Stomach (tissue), 4 donors: ENCODE measurements at regions not wholly inside any gene's neighbourhood (a gene's known extent, or its start where the extent isn't known, plus 50 kb on each side); places are given as distances from the start of the nearest gene placed in this dataset.

Experiments used
- POLR2A ChIP-seq, 4 donors: fragments of 450-650 bp; IDR thresholded peaks; one replicate each; pipeline ENCODE4 v1.6.1; 2016; ENCODE audit warnings: antibody characterized with exemption in 4 of 4, control low read depth in 2 of 4, mild to moderate bottlenecking in 1 of 4, moderate library complexity in 1 of 4
- POLR2AphosphoS5 ChIP-seq, 3 donors: sonication (generic); formaldehyde crosslinking; IDR thresholded peaks; one replicate each; pipeline ENCODE4 v1.6.1; 2016; ENCODE audit warnings: antibody characterized with exemption in 3 of 3
- TF ChIP-seq, protein P1 (sequence below), 7 experiments: fragments of 450-650 bp in 4 of 7; fragments of 200-600 bp in 3 of 7; sonication (generic) in 3 of 7; IDR thresholded peaks; one replicate each; pipeline ENCODE4 v1.5.1; 2016 to 2019; ENCODE audit warnings: antibody characterized with exemption in 7 of 7, control low read depth in 2 of 7, mild to moderate bottlenecking in 1 of 7

DNA sequence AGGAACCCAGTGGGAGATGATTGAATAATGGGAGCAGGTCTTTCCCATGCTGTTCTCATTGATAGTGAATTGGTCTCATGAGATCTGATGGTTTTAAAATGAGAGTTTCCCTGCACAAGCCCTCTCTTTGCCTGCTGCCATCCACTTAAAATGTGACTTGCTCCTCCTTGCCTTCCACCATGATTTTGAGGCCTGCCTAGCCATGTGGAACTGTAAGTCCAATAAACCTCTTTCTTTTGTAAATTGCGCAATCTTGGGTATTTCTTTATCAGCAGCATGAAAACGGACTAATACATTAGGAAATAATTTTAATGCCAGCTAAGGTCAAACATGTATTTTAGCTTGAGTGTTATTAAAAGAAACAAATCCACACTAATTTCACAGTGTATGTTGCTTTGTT, 517.6 kb upstream of the ALCAM start:
- TF ChIP-seq POLR2AphosphoS5 (IDR thresholded peaks at IDR 0.05) = no peak
- TF ChIP-seq, protein P1, sequence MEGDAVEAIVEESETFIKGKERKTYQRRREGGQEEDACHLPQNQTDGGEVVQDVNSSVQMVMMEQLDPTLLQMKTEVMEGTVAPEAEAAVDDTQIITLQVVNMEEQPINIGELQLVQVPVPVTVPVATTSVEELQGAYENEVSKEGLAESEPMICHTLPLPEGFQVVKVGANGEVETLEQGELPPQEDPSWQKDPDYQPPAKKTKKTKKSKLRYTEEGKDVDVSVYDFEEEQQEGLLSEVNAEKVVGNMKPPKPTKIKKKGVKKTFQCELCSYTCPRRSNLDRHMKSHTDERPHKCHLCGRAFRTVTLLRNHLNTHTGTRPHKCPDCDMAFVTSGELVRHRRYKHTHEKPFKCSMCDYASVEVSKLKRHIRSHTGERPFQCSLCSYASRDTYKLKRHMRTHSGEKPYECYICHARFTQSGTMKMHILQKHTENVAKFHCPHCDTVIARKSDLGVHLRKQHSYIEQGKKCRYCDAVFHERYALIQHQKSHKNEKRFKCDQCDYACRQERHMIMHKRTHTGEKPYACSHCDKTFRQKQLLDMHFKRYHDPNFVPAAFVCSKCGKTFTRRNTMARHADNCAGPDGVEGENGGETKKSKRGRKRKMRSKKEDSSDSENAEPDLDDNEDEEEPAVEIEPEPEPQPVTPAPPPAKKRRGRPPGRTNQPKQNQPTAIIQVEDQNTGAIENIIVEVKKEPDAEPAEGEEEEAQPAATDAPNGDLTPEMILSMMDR (IDR thresholded peaks at IDR 0.05) = no peak
- no peak for TF ChIP-seq POLR2A (IDR thresholded peaks at IDR 0.05)
